Fibroblast of lung (primary cell): ENCODE measurements at regions not wholly inside any gene's neighbourhood (a gene's known extent, or its start where the extent isn't known, plus 50 kb on each side); places are given as distances from the start of the nearest gene placed in this dataset.
"Not testable (repeated sequence)": the region's sequence is repeated elsewhere in the genome, so short reads cannot be mapped to it uniquely, and the experiment has no call there.

Experiments
- DNase-seq, 2 donors: peaks; one replicate each; pipeline versions ENCODE4 v3.0.0 to v3.0.0-alpha.2; 2010; ENCODE audit warnings: low read depth in 2 of 2
- H2AFZ ChIP-seq: 2 replicates; pipeline ENCODE4 v1.5.1; 2012; ENCODE audit warnings: low read length, control low read depth, inconsistent platforms
- H3K27ac ChIP-seq: 2 replicates; pipeline ENCODE4 v1.5.1; 2011; ENCODE audit warnings: low read length, control low read depth; ENCODE audit not compliant: insufficient read depth
- H3K27me3 ChIP-seq: 2 replicates; pipeline ENCODE4 v1.5.1; 2011; ENCODE audit warnings: mild to moderate bottlenecking, low read length; ENCODE audit not compliant: control insufficient read depth, insufficient read depth
- H3K36me3 ChIP-seq: 2 replicates; pipeline ENCODE4 v1.5.1; 2011; ENCODE audit warnings: low read length; ENCODE audit not compliant: control insufficient read depth, insufficient read depth
- H3K4me1 ChIP-seq: 2 replicates; pipeline ENCODE4 v1.5.1; 2011; ENCODE audit warnings: low read length; ENCODE audit not compliant: control insufficient read depth, insufficient read depth; ENCODE audit errors: extremely low read depth
- H3K4me2 ChIP-seq: 2 replicates; pipeline ENCODE4 v1.5.1; 2011; ENCODE audit warnings: low read length, control low read depth; ENCODE audit not compliant: insufficient read depth; ENCODE audit errors: extremely low read depth
- H3K4me3 ChIP-seq, 4 experiments: fragments of 200-600 bp in 1 of 4; sonication (generic) in 1 of 4; replicated peaks in 1 of 4; 2 replicates each; pipeline ENCODE4 v1.5.1; 2011 to 2016; ENCODE audit warnings: low read length in 4 of 4, low read depth in 3 of 4, mild to moderate bottlenecking in 3 of 4, control low read depth in 2 of 4, inconsistent platforms in 1 of 4, mixed read lengths in 1 of 4; ENCODE audit not compliant: insufficient read depth in 1 of 4; ENCODE audit errors: control extremely low read depth in 1 of 4
- H3K79me2 ChIP-seq: 2 replicates; pipeline ENCODE4 v1.5.1; 2012; ENCODE audit warnings: mild to moderate bottlenecking, low read length, inconsistent platforms; ENCODE audit not compliant: control insufficient read depth, insufficient read depth
- H3K9ac ChIP-seq: 2 replicates; pipeline ENCODE4 v1.5.1; 2011; ENCODE audit warnings: mild to moderate bottlenecking, low read length, control low read depth; ENCODE audit not compliant: insufficient read depth
- H3K9me3 ChIP-seq: 2 replicates; pipeline ENCODE4 v1.5.1; 2012; ENCODE audit warnings: low read depth, low read length; ENCODE audit not compliant: control insufficient read depth, insufficient read depth
- H4K20me1 ChIP-seq: 2 replicates; pipeline ENCODE4 v1.5.1; 2011; ENCODE audit warnings: low read length; ENCODE audit not compliant: control insufficient read depth, insufficient read depth; ENCODE audit errors: extremely low read depth
- CTCF ChIP-seq, 2 donors: IDR thresholded peaks in 1 of 2; conservative IDR thresholded peaks in 1 of 2; 1 replicate in 1 of 2; 2 replicates in 1 of 2; pipeline ENCODE4 v1.5.1; 2011 to 2012; ENCODE audit warnings: low read length in 2 of 2, control low read depth in 1 of 2, inconsistent platforms in 1 of 2, low read depth in 1 of 2, mild to moderate bottlenecking in 1 of 2
- EZH2 ChIP-seq: IDR thresholded peaks from 2 replicates; pipeline ENCODE4 v1.5.1; 2012; ENCODE audit warnings: low read length, control low read depth, mild to moderate bottlenecking; ENCODE audit errors: missing control alignments

GRCh38 chr7:24637706-24638105 lies 64.5 kb downstream of the PALS2 start:
- peak in 1 of 2 donors; percentile 57 for DNase-seq
- no peaks in the 10 kb centered on the region for H3K79me2 ChIP-seq

GRCh38 chr7:24644567-24644966 lies 71.3 kb downstream of the PALS2 start:
- DNase-seq, H3K4me3 ChIP-seq, H3K79me2 ChIP-seq, H3K9ac ChIP-seq, H3K27me3 ChIP-seq, H4K20me1 ChIP-seq, H3K4me1 ChIP-seq, H3K36me3 ChIP-seq, H3K9me3 ChIP-seq, H3K27ac ChIP-seq, H2AFZ ChIP-seq, H3K4me2 ChIP-seq: not testable (repeated sequence)

More at GRCh38 chr7:24637706-24638105, 64.5 kb downstream of the PALS2 start:
- H3K9me3 ChIP-seq: no peaks in the 10 kb centered on the region
- H3K4me2 ChIP-seq: no peak overlapping the region
- H3K4me1 ChIP-seq: no peaks in the 10 kb centered on the region
- no peak overlapping the region for H3K9ac ChIP-seq
- no peak overlapping the region for H2AFZ ChIP-seq
- no peak overlapping the region for H3K4me3 ChIP-seq
- no peaks in the 10 kb centered on the region for H3K36me3 ChIP-seq
- H3K27ac ChIP-seq: no peak overlapping the region
- no peaks in the 10 kb centered on the region for H3K27me3 ChIP-seq
- no peaks in the 10 kb centered on the region for H4K20me1 ChIP-seq
- TF ChIP-seq EZH2 (no peak), CTCF (conservative IDR thresholded peaks at IDR 0.05 in 1 of 2, IDR thresholded peaks at IDR 0.05 in 1 of 2; ENCODE audit: low read depth in 1 of 2, low read length in 2 of 2) (no peak)
